D341Med (cell line): ENCODE measurements at regions not wholly inside any gene's neighbourhood (a gene's known extent, or its start where the extent isn't known, plus 50 kb on each side); places are given as distances from the start of the nearest gene placed in this dataset.
A peak's percentile ranks its signal among the peaks of the same experiment; 100 is the strongest.

ENCODE experiments used
- DNase-seq: peaks from one replicate; pipeline ENCODE4 v3.0.0; 2012; ENCODE audit warnings: low spot score

- no peak for DNase-seq
Observed at GRCh38 chr3:87175732-87176131, 51.4 kb upstream of the CHMP2B start.

- DNase-seq = no peak
Observed at GRCh38 chr3:87173776-87174175, 53.3 kb upstream of the CHMP2B start.

DNA sequence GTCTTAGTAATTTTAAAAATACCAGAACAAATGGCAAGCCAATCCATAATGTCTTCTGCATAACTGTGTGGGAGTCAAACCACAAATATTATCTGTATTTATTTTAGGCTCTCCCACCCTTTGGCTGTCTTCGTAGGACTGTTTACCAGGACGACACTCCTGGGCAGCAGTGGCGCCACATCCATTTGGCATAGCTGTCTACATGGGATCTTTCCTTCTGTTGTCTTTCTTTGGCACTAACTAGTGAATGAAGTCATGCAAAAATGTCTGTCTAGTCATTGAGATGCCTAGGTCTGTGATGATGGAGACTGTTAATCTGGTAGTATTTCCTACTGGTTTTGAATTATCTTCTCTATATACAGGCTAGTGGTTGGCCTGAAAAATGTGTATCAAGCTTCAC is 54.0 kb upstream of the CHMP2B start:
- no peak for DNase-seq

GRCh38 chr3:87167628-87168456 is 59.3 kb upstream of the CHMP2B start:
- peak; percentile 48 for DNase-seq

GRCh38 chr3:87164245-87164644 is 62.9 kb upstream of the CHMP2B start:
- DNase-seq = no peak

- no peak for DNase-seq
Observed at GRCh38 chr3:87161851-87162250, 65.3 kb upstream of the CHMP2B start.

GRCh38 chr3:87161417-87161816 is 65.7 kb upstream of the CHMP2B start:
- DNase-seq = no peak

DNA sequence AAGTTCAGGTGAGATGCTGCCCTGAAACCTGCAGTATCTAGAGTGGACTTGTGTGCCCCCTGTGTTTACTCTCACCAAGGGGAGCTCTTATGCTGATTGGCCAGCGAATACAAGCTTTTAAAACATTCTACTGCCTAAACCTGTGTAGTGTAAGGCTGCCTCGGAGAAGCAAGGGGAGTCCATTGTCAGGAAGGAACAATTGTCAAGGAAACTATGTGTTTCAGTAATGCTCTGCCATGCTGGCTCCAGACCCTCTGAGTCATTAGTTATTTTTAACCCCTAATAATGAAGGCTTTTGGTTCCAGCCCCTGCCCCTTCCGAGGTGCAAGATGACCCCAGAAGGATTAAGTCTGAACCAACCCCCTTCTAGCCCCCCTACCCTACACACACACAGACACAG is 66.1 kb upstream of the CHMP2B start:
- DNase-seq = no peak

GRCh38 chr3:87158823-87159222 is 68.3 kb upstream of the CHMP2B start:
- DNase-seq = no peak

DNA sequence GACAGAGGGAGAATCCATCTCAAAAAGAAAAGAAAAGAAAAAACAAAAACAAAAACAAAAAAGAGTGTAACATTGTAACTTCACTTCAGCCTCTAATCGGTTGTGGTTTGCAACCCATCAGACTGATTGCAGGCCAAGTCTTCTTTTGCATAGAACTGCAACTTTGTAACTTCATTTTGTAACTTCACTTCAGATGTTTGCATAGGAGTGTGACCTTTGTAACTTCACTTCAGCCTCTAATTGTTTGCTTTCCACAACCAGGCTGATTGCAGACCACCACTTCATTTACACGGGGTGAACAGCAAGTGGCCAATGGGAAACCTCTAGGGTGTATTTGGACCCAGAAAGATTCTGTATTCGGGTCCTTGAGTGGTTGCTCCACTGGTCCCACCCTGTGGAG is 79.1 kb upstream of the CHMP2B start:
- no peak for DNase-seq

DNA sequence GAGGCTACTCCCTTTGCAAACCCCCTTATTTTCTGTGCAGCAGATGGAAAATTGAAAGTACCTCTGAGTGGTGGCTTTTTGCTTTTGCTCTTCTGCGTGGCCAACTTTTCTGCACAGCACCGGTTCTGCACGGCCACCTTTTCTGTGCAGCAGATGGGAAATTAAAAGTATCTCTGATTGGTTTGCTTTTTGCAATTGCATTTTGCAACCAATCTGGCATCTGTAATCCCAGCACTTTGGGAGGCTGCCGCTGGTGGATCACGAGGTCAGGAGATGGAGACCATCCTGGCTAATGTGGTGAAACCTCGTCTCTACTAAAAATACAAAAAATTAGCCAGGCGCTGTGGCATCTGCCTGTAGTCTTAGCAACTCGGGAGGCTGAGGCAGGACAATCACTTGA is 79.5 kb upstream of the CHMP2B start:
- no peak for DNase-seq

- peak; percentile 41 for DNase-seq
Observed at GRCh38 chr3:87145553-87145952, 81.6 kb upstream of the CHMP2B start.

GRCh38 chr3:87136066-87136596 is 91.0 kb upstream of the CHMP2B start:
- DNase-seq = no peak

- no peak for DNase-seq
Observed at GRCh38 chr3:87135412-87135811, 91.7 kb upstream of the CHMP2B start.

DNA sequence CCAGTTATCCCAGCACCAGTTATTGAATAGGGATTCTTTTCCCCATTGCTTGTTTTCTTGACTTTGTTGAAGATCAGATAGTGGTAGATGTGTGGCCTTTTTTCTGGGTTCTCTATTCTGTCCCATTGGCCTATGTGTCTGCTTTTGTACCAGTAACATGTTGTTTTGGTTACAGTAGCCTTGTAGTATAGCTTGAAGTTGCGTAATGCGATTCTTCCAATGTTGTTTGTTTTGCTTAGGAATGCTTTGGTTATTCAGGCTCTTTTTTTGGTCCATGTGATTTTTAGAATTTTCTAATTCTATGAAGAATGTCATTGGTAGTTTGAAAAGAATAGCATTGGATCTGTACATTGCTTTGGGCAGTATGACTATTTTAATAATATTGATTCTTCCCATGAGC is 94.3 kb upstream of the CHMP2B start:
- DNase-seq = no peak

GRCh38 chr3:87128006-87128405 is 99.1 kb upstream of the CHMP2B start:
- DNase-seq = no peak

DNA sequence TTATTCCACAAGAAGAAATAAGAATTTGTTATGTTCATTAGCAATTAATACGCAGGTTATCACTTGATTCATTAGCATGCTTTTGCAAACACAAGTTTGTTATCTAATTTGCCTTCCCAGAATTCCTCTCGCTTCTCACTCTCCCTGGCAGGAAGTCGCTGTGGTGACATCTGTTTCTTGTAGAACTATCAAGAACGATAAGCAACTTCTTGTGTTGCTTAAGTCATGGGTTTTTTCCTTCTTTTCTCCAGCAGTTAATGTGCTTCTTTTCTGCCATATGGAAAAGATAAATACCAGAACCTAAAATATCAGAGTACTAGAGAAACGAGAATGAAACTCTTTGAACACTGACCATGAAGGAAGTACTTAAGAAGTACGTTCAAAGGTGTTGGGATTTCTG is 99.8 kb upstream of the CHMP2B start:
- no peak for DNase-seq

- DNase-seq = no peak
Observed at GRCh38 chr3:87126321-87126720, 100.8 kb upstream of the CHMP2B start.

- no peak for DNase-seq
Observed at GRCh38 chr3:87125116-87125515, 102.0 kb upstream of the CHMP2B start.

DNA sequence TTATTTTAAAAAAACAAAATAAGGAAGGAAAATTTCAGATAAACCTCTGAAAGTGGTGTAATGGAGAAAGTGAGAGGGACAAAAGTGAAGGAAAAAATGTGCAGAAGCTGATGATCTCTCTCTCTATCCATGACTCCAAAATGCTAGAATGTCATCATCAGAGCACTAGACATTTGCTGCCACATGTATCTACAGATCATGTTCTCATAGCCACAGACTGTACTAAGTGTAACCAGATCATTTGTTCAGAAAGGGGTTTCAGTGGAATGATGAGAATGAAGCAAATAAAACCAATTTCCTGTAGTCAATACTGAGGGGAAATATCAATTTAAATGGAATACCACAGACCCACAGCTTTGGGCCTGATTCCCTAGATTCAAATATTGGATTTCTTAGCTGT is 104.3 kb upstream of the CHMP2B start:
- no peak for DNase-seq

- DNase-seq = no peak
Observed at GRCh38 chr3:87121856-87122255, 105.3 kb upstream of the CHMP2B start.

- DNase-seq = no peak
Observed at GRCh38 chr3:87120881-87121280, 106.2 kb upstream of the CHMP2B start.

DNA sequence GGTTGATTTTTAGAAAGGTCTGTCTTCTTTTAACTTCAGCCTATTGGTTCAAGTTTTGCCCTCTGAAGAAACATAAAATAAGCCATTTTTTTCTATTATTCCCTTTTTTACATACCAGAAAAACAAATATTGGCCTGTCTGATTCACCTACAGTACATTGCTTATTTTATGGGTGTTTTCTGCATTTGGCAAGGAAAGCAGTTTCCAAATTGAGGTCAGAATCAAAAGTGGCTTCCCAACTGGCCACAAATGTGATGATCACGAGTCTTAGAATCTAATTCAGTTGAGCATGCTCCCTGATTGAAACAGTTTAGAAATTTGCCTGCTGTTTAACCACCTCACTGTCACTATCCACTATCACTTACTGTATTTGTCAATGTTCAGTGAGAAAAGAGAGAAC is 106.9 kb upstream of the CHMP2B start:
- DNase-seq = no peak

DNA sequence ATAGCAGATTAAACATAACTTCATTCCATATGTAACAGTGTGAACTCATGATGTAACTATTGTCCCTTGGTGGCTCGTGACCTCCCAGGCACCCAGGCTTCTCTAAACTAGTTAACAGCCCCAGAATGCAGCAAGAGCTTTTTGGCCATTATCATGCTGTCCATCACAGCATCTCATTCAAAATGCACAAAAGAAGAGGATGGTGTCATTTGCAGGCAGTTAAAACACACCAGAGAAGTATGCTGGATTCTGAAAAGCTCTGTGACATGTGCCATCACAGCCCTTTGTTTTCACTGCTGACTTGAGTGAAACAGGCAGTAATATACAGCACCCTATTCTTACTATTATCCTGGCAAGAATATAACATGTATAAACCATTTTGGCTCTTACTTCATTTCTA is 117.6 kb upstream of the CHMP2B start:
- DNase-seq = no peak
